ENCODE measurements at regions not wholly inside any gene's neighbourhood (a gene's known extent, or its start where the extent isn't known, plus 50 kb on each side); places are given as distances from the start of the nearest gene placed in this dataset.

- Histone ChIP-seq H3K27ac (ENCODE audit: insufficient read depth, low read length) (no peak overlapping the region), H3K9me3 (ENCODE audit: control insufficient read depth, insufficient read depth, low read length) (no peaks in the 10 kb centered on the region), H2AFZ (replicated peaks; ENCODE audit: low read length, poor library complexity) (no peak overlapping the region), H3K79me1 (ENCODE audit: low read depth in 1 of 2, low read length in 2 of 2) (no peaks in the 10 kb centered on the region), H2AK5ac (ENCODE audit: low read depth, low read length) (no peak overlapping the region), H4K20me1 (ENCODE audit: insufficient read depth, low read length) (no peaks in the 10 kb centered on the region), H4K5ac (ENCODE audit: low read depth, low read length) (no peak overlapping the region), H3K4me1 (ENCODE audit: control insufficient read depth, insufficient read depth, low read length) (no peaks in the 10 kb centered on the region), H3K27me3 (ENCODE audit: control insufficient read depth, insufficient read depth, low read length) (no peaks in the 10 kb centered on the region), H2BK20ac (ENCODE audit: low read depth, low read length) (no peak overlapping the region), H3K4me2 (ENCODE audit: low read depth, low read length) (no peak overlapping the region), H3K18ac (ENCODE audit: low read depth, low read length) (no peak overlapping the region), H3K14ac (replicated peaks; ENCODE audit: low read depth, low read length) (no peak overlapping the region), H2BK15ac (ENCODE audit: low read depth, low read length) (no peak overlapping the region), H2AK9ac (replicated peaks; ENCODE audit: low read depth, low read length, poor library complexity) (no peak overlapping the region), H2BK5ac (ENCODE audit: low read depth, low read length, poor library complexity, severe bottlenecking) (no peak overlapping the region), H4K8ac (ENCODE audit: low read depth in 2 of 2, low read length in 2 of 2) (no peak overlapping the region), H2BK120ac (ENCODE audit: low read depth, low read length) (no peak overlapping the region), H4K91ac (ENCODE audit: insufficient read depth, low read depth, low read length) (no peak overlapping the region), H3K56ac (ENCODE audit: extremely low read depth, insufficient read depth, low read length) (no peak overlapping the region), H3K23ac (ENCODE audit: low read depth, low read length) (no peak overlapping the region), H3K4me3 (ENCODE audit: insufficient read depth, low read depth, low read length) (no peak overlapping the region), H3K4ac (ENCODE audit: low read depth, low read length) (no peak overlapping the region), H3K9ac (ENCODE audit: low read depth, low read length) (no peak overlapping the region), H3K36me3 (ENCODE audit: control insufficient read depth, insufficient read depth, low read length) (no peaks in the 10 kb centered on the region), H3K9me1 (ENCODE audit: insufficient read depth, low read length) (no peaks in the 10 kb centered on the region)
- CTCF ChIA-PET: no interaction called here
- TF ChIP-seq MAFK (IDR thresholded peaks at IDR 0.05; ENCODE audit: low read depth, low read length) (no peak), BHLHE40 (IDR thresholded peaks at IDR 0.05; ENCODE audit: low read depth, low read length) (no peak), FOS (IDR thresholded peaks at IDR 0.05; ENCODE audit: low read depth, low read length) (no peak), RCOR1 (IDR thresholded peaks at IDR 0.05; ENCODE audit: insufficient replicate concordance, low read length) (no peak), RFX5 (IDR thresholded peaks at IDR 0.05; ENCODE audit: low read depth, low read length) (no peak), CEBPB (IDR thresholded peaks at IDR 0.05; ENCODE audit: low read depth, low read length) (no peak)
- TF ChIP-seq, protein P1, sequence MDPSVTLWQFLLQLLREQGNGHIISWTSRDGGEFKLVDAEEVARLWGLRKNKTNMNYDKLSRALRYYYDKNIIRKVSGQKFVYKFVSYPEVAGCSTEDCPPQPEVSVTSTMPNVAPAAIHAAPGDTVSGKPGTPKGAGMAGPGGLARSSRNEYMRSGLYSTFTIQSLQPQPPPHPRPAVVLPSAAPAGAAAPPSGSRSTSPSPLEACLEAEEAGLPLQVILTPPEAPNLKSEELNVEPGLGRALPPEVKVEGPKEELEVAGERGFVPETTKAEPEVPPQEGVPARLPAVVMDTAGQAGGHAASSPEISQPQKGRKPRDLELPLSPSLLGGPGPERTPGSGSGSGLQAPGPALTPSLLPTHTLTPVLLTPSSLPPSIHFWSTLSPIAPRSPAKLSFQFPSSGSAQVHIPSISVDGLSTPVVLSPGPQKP (IDR thresholded peaks at IDR 0.05; ENCODE audit: borderline replicate concordance, low read depth, low read length): no peak
- TF ChIP-seq, protein P2, sequence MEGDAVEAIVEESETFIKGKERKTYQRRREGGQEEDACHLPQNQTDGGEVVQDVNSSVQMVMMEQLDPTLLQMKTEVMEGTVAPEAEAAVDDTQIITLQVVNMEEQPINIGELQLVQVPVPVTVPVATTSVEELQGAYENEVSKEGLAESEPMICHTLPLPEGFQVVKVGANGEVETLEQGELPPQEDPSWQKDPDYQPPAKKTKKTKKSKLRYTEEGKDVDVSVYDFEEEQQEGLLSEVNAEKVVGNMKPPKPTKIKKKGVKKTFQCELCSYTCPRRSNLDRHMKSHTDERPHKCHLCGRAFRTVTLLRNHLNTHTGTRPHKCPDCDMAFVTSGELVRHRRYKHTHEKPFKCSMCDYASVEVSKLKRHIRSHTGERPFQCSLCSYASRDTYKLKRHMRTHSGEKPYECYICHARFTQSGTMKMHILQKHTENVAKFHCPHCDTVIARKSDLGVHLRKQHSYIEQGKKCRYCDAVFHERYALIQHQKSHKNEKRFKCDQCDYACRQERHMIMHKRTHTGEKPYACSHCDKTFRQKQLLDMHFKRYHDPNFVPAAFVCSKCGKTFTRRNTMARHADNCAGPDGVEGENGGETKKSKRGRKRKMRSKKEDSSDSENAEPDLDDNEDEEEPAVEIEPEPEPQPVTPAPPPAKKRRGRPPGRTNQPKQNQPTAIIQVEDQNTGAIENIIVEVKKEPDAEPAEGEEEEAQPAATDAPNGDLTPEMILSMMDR (conservative IDR thresholded peaks at IDR 0.05; ENCODE audit: low read depth, low read length): no peak
- in situ Hi-C loops (cut with MboI; ENCODE audit: low sequenced_read_pairs) (no loop called here), intact Hi-C loops (cut with micrococcal nuclease) (no loop called here), dilution Hi-C loops (cut with HindIII; ENCODE audit: low sequenced_read_pairs, unreplicated experiment) (no loop called here)
- no peak for ATAC-seq (ENCODE audit: low read depth)
- no TSS peak for BruUV-seq (replicated peaks)
- DNase-seq: no peak
- WGBS, 2 experiments (ENCODE audit: extremely low coverage in 2 of 2, insufficient read length in 1 of 2): no CpG with 5 or more reads among the region's 3 CpGs
- POLR2A ChIA-PET (ENCODE audit: unreplicated experiment): no interaction called here
Observed at GRCh38 chr10:105953861-105954260, 1210.6 kb downstream of the SORCS1 start.
